GM21423 (cell line): ENCODE measurements at regions not wholly inside any gene's neighbourhood (a gene's known extent, or its start where the extent isn't known, plus 50 kb on each side); places are given as distances from the start of the nearest gene placed in this dataset.
"Not testable (repeated sequence)": the region's sequence is repeated elsewhere in the genome, so short reads cannot be mapped to it uniquely, and the experiment has no call there.

Experiments used
- ATAC-seq: cut with Tn5 transposase; IDR thresholded peaks from one replicate; pipeline ENCODE4 v1.9.1; 2021; ENCODE audit warnings: mild to moderate bottlenecking, moderate library complexity; ENCODE audit not compliant: unreplicated experiment

DNA sequence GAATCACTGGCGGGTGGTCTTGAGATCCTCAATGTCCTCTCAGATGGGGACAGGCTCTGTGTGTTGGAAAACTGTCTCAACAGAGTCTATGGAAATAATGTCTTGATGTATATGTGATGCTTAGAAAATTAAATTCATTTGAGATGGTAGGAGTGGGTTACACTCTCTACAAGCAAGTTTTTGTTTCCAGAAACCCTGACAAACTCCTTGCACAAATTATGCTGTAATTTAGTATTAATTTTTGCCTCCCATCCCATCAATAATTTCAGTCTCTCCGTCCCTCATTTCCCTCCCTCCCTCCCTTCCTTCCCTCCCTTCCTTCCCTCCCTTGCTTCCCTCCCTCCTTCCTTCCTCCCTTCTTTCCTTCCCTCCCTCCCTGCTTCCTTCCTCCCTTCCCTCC is 488.0 kb upstream of the C16orf82 start:
- ATAC-seq, result no peak

DNA sequence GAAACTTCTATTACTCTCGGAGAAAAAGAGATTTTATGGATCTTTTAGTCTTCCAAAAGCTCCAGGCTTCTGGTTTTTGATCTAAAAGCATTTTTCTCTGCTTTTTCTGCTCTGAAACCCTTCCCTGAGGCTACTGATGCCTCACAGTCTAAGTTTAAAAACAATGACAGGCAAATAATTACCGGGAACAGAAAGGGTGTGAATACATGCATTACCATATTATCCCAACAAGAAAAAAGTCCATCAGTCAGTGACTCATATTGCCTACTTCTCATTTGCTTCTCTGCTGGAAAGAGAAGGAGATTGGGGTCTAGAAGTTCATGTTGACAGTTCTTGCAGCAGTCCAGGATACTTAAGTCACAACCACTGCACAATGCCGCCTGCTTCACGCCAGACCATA is 482.9 kb upstream of the C16orf82 start:
- no peak for ATAC-seq

DNA sequence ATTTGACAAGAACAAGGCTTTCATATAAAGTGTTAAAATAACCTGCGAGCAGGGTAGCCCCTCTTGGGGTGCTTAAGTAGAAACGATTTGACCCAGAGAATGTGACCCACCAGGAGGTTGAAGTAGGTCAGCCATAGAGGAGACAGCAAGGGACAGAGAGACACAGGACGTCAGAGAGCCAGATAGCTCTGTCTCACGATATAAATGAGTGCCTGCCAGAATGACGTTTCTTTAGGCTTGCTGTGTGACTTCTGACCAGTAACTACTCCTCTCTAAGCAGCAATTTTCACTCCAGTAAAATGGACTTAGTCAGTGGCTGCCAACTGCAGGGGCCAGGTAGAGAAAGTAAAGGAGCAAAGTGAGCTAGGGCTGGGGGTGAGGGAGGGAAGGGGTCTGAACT is 473.0 kb upstream of the C16orf82 start:
- ATAC-seq, result no peak

DNA sequence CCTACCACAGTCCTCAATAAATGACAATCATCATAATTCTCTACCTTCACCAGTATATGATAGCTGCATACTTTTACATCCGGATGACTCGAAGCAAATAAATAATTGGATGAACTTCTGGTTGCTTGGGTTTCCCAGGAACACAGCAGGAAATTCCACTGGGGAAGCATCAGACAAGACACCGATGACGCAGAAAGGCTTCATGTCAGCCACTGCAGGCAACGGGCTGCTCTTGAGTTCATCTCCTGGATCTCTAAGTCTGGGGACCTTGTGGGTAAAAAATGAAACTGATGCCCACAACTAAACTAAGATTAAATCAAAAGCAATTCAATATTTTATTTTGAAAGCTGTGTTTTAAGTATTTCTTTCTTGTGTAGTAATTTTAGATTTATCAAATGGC is 472.1 kb upstream of the C16orf82 start:
- ATAC-seq, result no peak

DNA sequence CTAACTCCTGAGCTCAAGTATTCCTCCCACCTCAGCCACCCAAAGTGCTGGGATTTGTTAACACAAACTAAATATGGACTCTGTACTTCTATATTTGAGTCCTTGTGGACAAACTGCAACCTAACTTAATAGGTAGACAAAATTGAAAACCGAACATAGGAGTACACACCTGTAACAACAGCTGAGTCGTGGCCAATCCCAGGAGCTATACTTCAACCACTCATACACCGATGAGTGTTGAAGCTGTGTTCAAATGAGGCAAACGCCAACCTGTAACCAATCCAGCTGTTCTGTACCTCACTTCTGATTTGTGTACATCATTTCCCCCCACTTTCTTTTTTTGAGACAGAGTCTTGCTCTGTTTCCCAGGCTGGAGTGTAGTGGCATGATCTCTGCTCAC is 471.5 kb upstream of the C16orf82 start:
- no peak for ATAC-seq

DNA sequence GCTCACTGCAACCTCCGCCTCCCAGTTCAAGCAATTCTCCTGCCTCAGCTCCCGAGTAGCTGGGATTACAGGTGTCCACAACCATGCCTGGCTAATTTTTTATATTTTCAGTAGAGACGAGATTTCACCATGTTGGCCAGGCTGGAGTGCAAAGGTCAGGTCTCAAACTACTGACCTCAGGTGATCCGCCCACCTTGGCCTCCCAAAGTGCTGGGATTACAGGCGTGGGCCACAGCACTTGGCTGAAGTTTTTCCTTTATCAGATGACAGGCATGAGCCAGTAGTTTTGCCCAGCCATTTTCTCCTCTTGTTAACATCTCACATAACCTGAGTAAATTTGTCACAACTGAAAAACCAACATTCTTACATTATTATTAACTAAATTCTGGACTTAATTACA is 470.7 kb upstream of the C16orf82 start:
- ATAC-seq, result not testable (repeated sequence)

DNA sequence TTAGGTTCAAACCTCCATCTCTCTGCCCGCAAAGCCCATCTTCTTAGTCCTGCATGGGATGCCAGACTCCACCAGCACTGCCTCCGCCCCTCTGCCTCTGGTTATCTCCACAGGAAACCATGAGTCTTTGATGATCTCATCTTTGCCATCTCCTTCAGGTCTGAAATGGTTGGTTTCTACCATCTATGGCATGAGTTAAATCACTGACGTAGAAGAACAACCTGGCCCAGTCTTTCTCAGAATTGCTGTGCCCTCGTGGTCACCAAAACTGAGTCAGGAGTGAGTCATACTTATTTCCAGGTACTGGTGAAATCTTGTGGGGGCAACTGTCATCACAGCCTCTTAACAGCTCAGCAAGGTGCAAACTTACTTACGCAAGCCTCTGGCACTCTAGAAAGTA is 468.7 kb upstream of the C16orf82 start:
- ATAC-seq, result no peak

DNA sequence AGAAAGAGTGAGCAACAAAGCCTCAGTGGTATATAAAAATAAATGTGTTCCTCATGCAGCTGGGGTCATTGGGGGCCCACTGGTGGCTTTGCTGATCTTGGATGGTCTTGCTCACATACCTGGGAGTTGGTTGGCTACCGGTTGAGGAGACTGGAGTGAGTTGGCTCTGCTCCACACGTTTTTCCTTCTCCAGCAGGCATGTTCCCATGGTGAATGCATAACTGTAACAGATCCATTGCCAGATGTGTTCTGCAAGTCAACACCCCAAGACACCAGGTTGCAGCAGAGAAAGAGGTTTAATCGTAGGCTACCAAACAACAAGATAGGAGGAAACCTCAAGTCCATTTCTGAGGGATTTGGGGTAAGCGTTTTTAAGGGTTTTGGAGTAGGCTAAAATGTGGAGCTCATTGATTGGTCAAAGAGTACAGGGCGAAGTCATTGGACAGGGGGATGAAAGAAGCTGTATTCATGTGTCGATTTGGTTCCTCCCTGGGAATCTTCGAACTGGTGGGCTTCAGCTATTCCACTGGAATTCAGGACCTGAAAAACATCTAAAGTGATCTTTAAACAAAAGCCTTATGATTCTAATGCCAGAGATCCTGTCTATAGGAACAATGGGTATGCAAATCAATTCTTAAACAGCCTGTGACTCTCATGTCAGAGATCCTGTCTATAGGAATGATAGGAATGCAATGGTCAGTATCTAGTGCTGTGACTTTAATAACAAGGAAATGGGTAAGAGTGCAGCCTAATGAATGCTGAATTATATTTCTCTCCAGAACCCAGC is 467.5 kb upstream of the C16orf82 start:
- ATAC-seq, result no peak

DNA sequence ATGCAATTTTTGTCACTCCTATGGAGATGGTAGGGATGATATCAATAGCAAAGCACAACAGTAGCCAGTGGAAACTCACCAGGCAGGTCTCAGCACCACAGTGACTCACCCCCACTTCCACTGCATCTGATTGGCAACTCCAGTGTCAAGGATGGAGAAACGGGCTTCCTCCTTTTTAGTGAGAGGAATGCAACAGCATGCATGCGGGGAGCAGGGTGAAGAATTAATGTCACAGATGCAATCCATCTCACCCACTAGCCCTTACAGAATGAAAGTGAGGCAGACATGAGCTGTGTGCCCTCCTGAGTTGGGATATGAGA is 467.0 kb upstream of the C16orf82 start:
- ATAC-seq, result no peak

DNA sequence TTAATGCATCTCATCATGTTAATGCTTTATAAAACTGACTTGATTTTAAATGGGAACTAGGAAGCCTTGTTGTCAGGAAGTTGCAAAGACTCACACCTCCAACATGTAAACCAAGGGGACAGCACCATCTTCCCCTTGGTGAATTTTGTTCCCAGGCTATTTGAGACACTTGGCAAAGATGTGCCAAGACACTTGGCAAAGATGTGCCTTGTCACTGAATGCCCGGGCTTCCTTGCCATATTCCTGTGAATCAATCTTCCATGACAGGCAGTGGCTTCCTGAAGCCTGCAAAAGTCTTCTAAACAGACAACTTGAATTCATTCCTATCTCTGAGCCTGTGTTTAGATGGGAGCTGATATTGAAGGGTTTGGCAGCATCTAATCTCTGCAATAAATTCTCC is 465.4 kb upstream of the C16orf82 start:
- ATAC-seq, result no peak

DNA sequence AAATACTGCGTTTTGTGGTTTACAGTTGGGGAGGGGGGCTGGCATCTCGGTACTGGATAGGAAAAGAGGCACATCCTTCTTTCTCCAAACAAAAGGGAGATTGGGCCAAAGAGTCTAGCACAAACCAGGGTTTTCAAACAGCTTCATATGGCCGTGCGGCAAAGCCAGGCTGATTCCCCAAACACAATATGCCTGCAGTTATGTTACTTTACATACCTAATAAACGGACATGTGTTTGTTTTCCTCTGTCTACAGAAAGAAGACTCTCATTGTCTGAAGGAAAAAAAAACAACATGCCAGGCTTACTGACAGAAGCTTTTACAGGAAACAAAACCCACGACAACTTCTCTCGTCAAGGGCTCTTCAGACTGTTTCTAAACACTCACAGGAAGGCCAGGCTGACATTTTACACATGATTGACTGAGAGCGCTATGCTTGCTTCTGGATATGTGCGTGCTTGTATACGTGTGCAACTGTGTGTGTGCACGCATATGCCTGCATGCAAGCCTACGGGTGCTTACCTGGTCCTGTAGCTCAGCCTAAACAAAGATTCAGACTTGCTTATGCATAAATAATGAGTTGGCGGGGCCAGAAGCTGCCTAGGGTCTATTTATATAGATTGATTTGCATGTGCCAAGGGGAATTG is 461.0 kb upstream of the C16orf82 start:
- ATAC-seq, result no peak

DNA sequence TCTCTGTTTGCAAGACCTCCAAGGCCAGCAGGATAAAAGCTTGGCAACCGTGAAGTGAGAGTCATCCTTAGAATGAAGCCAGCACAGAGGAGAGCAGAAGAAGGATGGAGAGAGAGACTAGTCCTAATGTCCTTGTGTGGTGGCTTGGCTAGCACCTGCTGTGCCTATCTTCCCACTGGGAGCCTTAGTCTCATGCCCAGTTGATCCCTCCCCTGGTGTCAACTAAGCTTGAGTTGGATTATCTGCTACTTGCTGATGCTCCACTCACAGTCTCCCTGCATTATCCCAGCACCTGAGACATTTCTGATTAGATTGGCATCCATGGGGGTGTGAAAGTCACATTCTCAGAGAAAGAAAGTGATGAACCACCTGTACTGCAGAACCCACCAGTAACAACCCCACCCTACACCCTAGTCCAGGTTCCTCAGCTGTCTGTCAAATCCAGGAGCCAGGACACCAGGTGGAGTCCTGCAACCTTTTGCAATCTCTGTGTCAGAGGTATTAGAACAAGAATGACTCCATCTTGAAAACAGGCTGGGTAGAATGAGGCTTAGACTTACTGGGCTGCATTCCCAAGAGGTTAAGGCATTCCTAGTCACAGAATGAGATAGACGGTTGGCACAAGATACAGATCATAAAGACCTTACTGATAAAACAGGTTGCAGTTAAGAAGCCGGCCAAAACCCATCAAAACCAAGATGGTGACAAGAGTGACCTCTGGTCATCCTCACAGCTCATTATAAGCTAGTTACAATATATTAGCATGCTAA is 460.2 kb upstream of the C16orf82 start:
- no peak for ATAC-seq

DNA sequence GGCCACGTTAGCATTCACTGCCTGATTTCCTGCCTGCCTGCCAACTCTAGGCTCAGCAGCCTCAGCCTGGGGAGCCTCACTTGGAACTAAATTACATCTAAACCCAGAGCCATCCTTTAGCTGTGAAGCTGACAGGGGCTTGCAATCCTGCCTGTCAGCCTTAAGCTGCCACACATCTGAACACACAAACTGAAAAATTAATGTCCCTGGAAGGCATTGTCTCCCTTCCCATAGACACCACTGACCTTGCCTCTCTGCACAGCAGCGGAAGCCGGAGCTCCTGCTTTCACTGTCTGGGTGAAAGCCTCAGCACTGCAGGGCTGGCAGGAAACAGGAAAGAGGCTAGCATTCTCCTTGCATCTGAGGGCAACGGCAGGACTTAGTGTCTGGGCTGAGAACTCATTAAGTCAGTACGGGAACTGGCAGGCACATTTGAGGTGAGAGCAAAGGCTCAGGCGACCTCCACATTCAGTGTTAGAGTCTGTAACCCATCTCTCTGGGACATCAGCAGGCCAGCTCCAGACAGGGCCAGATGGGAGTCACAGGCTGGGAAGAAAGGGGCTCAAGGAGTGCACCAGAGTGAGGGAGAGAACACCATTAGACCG is 452.4 kb upstream of the C16orf82 start:
- ATAC-seq, result no peak

DNA sequence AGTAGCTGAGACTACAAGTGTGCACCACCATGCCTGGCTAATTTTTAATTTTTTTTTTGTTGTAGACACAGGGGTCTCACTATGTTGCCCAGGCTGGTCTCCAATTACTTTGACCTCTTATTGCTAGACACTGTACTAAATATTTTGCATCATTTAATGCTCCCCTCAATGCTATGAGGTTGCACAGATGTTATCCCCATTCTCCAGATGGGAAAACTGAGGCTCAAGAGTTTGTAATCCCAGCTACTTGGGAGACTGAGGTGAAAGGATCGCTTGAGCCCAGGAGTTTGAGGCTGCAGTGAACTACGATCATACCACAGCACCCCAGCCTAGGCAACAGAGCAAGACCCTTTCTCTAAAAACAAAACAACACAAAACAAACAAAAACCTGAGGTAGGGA is 443.3 kb upstream of the C16orf82 start:
- ATAC-seq, result no peak

DNA sequence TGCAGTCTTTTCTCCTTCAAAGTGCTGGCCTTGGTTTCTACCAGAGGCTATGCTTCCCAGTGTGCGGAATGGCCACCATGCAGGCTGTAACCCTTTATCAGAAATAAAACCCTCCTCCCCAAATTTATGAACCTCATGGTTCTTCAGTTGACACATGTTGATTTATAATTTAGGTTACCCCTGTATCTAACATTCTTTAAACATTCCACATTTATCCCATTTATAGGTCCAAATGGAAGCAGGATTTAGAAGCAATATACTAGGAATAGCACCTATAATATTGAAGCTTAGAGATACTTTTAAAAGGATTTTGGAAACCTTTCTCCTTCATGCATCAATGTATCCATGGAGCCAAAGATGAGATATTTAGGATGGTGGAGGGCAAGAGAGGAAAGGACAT is 438.8 kb upstream of the C16orf82 start:
- no peak for ATAC-seq

DNA sequence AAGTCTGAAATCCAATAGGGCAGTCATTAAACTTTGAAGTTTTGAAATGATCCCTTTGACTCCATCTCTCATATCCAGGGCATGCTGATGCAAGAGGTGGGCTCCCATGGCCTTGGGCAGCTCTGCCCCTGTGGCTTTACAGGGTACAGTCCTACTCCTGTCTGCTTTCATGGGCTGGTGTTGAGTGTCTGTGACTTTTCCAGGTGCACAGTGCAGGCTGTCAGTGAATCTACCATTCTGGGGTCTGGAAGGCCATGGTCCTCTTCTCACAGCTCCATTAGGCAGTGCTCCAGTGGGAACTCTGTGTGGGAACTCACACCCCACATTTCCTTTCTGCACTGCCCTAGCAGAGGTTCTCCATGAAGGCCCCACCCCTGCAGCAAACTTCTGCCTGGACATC is 435.4 kb upstream of the C16orf82 start:
- not testable (repeated sequence) for ATAC-seq

DNA sequence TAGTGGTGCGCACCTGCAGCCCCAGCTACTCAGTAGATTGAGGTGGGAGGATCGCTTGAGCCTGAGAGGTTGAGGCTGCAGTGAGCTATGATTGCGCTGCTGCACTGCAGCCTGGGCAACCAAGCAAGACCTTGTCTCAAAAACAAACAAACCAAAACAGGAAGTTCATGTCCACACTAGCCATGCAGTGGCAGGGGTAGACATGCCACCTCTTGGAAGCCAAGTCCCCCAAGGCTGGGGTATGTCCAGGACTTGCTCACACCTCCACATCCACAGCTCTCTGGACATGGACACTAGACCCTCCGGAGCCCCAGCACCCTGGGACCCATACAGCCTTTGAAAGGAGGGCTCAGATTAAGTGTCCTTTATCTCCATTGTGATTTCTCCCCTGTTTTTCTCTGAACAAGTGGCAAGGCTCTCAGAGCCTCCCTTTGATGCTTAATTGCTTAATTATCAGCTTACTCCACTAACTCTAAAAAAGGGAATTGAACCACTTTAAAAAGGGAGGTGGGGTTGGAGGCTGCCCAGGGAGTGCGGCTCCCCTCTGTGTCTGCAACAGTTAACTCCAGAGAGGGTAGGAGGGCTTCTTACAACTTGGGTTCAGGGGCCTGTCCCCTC is 424.6 kb upstream of the C16orf82 start:
- no peak for ATAC-seq

DNA sequence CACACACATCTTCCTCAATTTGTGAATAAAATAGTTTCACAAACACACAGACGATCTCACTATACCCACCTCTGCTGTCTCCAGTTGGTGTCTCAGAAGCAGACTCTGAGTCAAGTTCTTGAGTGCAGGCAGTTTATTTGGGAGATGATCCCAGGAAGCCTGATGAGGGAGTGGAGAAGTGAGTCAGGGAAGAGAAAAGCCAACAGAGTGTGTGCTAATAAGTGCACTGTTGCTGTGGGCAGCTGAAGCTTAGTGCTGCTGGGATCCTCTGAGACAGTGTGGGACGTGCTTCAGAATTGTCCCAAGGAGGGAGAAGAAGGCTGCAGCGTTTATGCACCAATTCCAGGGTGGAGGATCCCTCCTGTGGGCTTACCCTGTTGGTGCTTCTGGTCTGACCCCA is 423.2 kb upstream of the C16orf82 start:
- ATAC-seq, result no peak

DNA sequence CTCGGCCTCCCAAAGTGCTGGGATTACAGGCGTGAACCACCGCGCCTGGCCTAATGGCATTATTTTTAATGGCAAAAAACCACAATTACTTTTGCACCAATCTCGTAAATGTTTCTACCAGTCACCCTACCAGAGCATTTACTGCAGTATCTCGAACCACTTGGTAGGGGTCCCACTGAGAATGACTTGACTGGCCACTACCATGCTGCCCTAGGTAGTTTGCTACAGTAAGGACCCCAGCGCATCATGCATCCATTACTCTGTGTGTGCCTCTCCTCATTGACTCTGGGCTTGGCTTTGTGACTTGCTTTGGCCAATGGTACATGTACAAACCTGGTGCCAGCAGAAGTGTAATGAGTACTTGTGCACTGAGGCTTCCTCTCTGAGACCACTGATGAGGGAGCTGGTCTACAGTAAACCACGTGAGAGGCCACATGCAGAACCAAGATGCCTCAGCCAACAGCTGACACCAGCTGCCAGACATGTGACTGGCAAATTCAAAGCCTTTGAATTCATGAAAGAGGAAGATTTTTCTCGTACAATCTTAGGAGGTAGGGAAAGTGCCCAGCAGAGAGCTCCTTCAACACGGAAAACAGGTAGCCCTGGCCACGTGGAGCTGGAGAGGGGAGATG is 421.7 kb upstream of the C16orf82 start:
- ATAC-seq, result no peak

DNA sequence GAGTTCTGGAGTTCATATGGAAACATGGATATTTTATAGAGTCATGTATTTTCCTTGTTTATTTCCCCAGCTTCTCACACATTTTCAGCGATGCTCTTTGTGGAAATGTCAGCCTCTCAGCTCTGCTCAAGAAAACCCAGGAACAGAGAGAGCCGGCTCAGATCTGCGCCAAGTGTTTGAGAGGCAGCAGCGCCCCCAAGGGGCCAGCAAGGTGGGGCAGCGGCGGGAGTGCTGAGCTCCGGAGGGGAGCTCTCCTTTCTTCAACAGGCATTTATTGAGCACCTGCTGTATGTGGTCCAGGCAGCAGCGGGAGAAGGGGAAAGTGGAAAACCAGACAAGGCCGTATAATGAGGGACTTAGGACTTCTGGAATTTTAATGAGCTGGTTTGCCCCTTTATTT is 421.1 kb upstream of the C16orf82 start:
- no peak for ATAC-seq

DNA sequence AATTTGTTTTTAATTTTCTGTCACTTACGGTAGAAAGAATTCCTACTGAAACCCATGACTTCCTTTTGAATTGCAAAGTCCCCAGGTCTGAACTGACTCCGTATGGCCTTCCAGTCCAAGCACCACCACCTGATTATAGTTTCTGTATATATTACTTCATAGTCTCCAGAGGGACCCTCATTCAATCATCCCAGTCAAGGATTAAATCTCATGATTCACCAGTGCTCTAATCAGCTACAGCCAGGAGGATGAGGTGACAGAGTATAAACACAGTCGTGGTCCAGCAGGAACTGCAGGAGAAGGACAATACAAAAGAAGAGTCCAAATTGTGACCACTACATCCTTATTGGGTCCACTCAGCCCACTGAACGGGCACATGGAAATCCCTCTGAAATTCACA is 418.9 kb upstream of the C16orf82 start:
- ATAC-seq, result no peak
